ENCODE measurements at regions not wholly inside any gene's neighbourhood (a gene's known extent, or its start where the extent isn't known, plus 50 kb on each side); places are given as distances from the start of the nearest gene placed in this dataset.

DNA sequence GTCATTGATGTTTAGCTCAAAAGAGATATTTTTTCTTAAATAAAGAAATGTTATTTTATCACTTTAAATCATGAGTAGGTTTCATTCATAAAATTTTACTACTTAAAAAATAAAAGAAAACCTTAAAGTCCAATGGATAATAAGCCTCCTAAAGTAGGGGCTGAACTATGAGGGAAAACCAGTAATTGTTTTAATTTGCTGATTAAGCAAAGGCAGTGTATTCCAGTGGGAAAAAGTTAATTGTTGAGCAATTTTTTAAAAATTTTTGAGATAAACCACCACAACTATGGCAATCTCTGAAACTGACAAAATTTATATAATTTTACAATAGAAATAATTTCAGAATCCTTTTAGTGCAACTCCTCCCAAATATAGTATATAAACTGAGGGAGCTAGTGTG, 195.0 kb downstream of the FBXO4 start:
- TF ChIP-seq, protein P1, sequence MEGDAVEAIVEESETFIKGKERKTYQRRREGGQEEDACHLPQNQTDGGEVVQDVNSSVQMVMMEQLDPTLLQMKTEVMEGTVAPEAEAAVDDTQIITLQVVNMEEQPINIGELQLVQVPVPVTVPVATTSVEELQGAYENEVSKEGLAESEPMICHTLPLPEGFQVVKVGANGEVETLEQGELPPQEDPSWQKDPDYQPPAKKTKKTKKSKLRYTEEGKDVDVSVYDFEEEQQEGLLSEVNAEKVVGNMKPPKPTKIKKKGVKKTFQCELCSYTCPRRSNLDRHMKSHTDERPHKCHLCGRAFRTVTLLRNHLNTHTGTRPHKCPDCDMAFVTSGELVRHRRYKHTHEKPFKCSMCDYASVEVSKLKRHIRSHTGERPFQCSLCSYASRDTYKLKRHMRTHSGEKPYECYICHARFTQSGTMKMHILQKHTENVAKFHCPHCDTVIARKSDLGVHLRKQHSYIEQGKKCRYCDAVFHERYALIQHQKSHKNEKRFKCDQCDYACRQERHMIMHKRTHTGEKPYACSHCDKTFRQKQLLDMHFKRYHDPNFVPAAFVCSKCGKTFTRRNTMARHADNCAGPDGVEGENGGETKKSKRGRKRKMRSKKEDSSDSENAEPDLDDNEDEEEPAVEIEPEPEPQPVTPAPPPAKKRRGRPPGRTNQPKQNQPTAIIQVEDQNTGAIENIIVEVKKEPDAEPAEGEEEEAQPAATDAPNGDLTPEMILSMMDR (IDR thresholded peaks at IDR 0.05; ENCODE audit: borderline replicate concordance, extremely low read depth, low read length, poor library complexity, severe bottlenecking), result no peak
- TF ChIP-seq EZH2 (IDR thresholded peaks at IDR 0.05; ENCODE audit: borderline replicate concordance, low read depth, low read length, severe bottlenecking), result no peak
